HEK293 (cell line): ENCODE measurements at regions not wholly inside any gene's neighbourhood (a gene's known extent, or its start where the extent isn't known, plus 50 kb on each side); places are given as distances from the start of the nearest gene placed in this dataset.

Experiments
- CTCF ChIA-PET: fragments of 350-600 bp; formaldehyde crosslinking; extraction: SDS; loops from one replicate; lab custom pipeline; 2021; ENCODE audit warnings: antibody characterized with exemption; lab: Yijun Ruan, JAX
- POLR2A ChIA-PET: fragments of 300-600 bp; formaldehyde crosslinking; extraction: SDS; loops from one replicate; lab custom pipeline; 2020; ENCODE audit warnings: antibody characterized with exemption, inconsistent platforms; lab: Yijun Ruan, JAX
- H3K27ac ChIP-seq: fragments of 200-500 bp; sonication (Bioruptor generic); 2 replicates; pipeline ENCODE4 v1.5.1; 2014; ENCODE audit warnings: low read depth, low read length, control low read depth, inconsistent platforms; ENCODE audit errors: extremely low read depth
- H3K36me3 ChIP-seq, 2 experiments: fragments of 200-500 bp in 1 of 2; sonication (Bioruptor generic) in 1 of 2; 1 replicate in 1 of 2; 2 replicates in 1 of 2; pipeline ENCODE4 v1.5.1; 2014 to 2017; ENCODE audit warnings: inconsistent platforms in 2 of 2, low read length in 2 of 2; ENCODE audit not compliant: control insufficient read depth in 2 of 2, insufficient read depth in 1 of 2
- H3K4me1 ChIP-seq: fragments of 200-500 bp; sonication (Bioruptor generic); 2 replicates; pipeline ENCODE4 v1.5.1; 2014; ENCODE audit warnings: mild to moderate bottlenecking, low read length, inconsistent platforms; ENCODE audit not compliant: control insufficient read depth, insufficient read depth
- H3K4me3 ChIP-seq: 2 replicates; pipeline ENCODE4 v1.5.1; 2011; ENCODE audit warnings: low read depth, mild to moderate bottlenecking, control low read depth, low read length, moderate library complexity
- H3K9me3 ChIP-seq: fragments of 200-500 bp; sonication (Bioruptor generic); 2 replicates; pipeline ENCODE4 v1.5.1; 2014; ENCODE audit warnings: low read depth, low read length, inconsistent platforms; ENCODE audit not compliant: control insufficient read depth, insufficient read depth
- HIC1 ChIP-seq: fragments of 450-650 bp; formaldehyde crosslinking; IDR thresholded peaks from 2 replicates; pipeline ENCODE4 v1.5.1; 2016; ENCODE audit warnings: missing biosample characterization, missing genetic modification characterization
- INSM2 ChIP-seq: fragments of 450-650 bp; formaldehyde crosslinking; IDR thresholded peaks from 2 replicates; pipeline ENCODE4 v1.5.1; 2016; ENCODE audit warnings: missing biosample characterization, missing genetic modification characterization
- KLF16 ChIP-seq: fragments of 450-650 bp; formaldehyde crosslinking; IDR thresholded peaks from 2 replicates; pipeline ENCODE4 v1.5.1; 2017; ENCODE audit warnings: missing biosample characterization, missing genetic modification characterization
- SCRT2 ChIP-seq: fragments of 450-650 bp; formaldehyde crosslinking; IDR thresholded peaks from 2 replicates; pipeline ENCODE4 v1.5.1; 2016; ENCODE audit warnings: missing biosample characterization, missing genetic modification characterization
- TSHZ1 ChIP-seq: fragments of 450-650 bp; formaldehyde crosslinking; IDR thresholded peaks from 2 replicates; pipeline ENCODE4 v1.5.1; 2016; ENCODE audit warnings: missing biosample characterization, missing genetic modification characterization, borderline replicate concordance
- ZNF175 ChIP-seq: fragments of 450-650 bp; formaldehyde crosslinking; IDR thresholded peaks from 2 replicates; pipeline ENCODE4 v1.5.1; 2016; ENCODE audit warnings: missing biosample characterization, missing genetic modification characterization
- ZNF202 ChIP-seq: fragments of 450-650 bp; formaldehyde crosslinking; IDR thresholded peaks from 2 replicates; pipeline ENCODE4 v1.5.1; 2016; ENCODE audit warnings: missing biosample characterization, missing genetic modification characterization, borderline replicate concordance
- ZNF324 ChIP-seq: fragments of 450-650 bp; formaldehyde crosslinking; IDR thresholded peaks from 2 replicates; pipeline ENCODE4 v1.5.1; 2016; ENCODE audit warnings: missing biosample characterization, missing genetic modification characterization
- ZNF529 ChIP-seq: fragments of 450-650 bp; formaldehyde crosslinking; IDR thresholded peaks from 2 replicates; pipeline ENCODE4 v1.5.1; 2017; ENCODE audit warnings: missing genetic modification characterization, missing biosample characterization; ENCODE audit not compliant: insufficient replicate concordance
- ZNF639 ChIP-seq: fragments of 450-650 bp; formaldehyde crosslinking; IDR thresholded peaks from 2 replicates; pipeline ENCODE4 v1.5.1; 2016; ENCODE audit warnings: missing biosample characterization, missing genetic modification characterization
- ZNF654 ChIP-seq: fragments of 450-650 bp; formaldehyde crosslinking; IDR thresholded peaks from 2 replicates; pipeline ENCODE4 v1.5.1; 2016; ENCODE audit warnings: low read depth, missing biosample characterization, missing genetic modification characterization
- ZNF837 ChIP-seq: fragments of 450-650 bp; formaldehyde crosslinking; IDR thresholded peaks from 2 replicates; pipeline ENCODE4 v1.5.1; 2016; ENCODE audit warnings: missing biosample characterization, missing genetic modification characterization

GRCh38 chr2:3007135-3007534 lies 370.5 kb downstream of the EIPR1 start:
- POLR2A ChIA-PET, result no interaction called here
- Histone ChIP-seq H3K36me3 (no peaks in the 10 kb centered on the region), H3K9me3 (no peaks in the 10 kb centered on the region), H3K27ac (no peak overlapping the region), H3K4me3 (no peak overlapping the region), H3K4me1 (no peaks in the 10 kb centered on the region)
- TF ChIP-seq SCRT2 (tag by site-specific recombination), result no peak
- no peak for TF ChIP-seq INSM2 (tag by site-specific recombination)
- CTCF ChIA-PET, result no interaction called here

GRCh38 chr2:3005859-3006501 lies 371.6 kb downstream of the EIPR1 start:
- Histone ChIP-seq H3K4me1 (no peaks in the 10 kb centered on the region), H3K27ac (no peak overlapping the region), H3K4me3 (no peak overlapping the region), H3K36me3 (no peaks in the 10 kb centered on the region)
- TF ChIP-seq HIC1 (tag by site-specific recombination) (no peak), ZNF324 (tag by site-specific recombination) (no peak), ZNF639 (tag by site-specific recombination) (no peak), TSHZ1 (no peak), KLF16 (tag by site-specific recombination) (no peak), ZNF175 (tag by site-specific recombination) (no peak), ZNF202 (tag by site-specific recombination) (no peak)
- TF ChIP-seq, all 188 proteins: peak for 0
- ChIA-PET CTCF (no interaction called here), POLR2A (no interaction called here)
- no peaks in the 10 kb centered on the region for H3K9me3 ChIP-seq

GRCh38 chr2:3001615-3002560 lies 375.7 kb downstream of the EIPR1 start:
- no peaks in the 10 kb centered on the region for H3K9me3 ChIP-seq
- H3K27ac ChIP-seq, result no peak overlapping the region
- no peaks in the 10 kb centered on the region for H3K4me1 ChIP-seq
- TF ChIP-seq ZNF654 (tag by site-specific recombination) (peak; percentile 42), ZNF837 (tag by site-specific recombination) (no peak), ZNF529 (tag by site-specific recombination) (no peak)
- no peak overlapping the region for H3K4me3 ChIP-seq
- CTCF ChIA-PET, result interaction anchor here (0.7 kb wide), 3 partner anchors 10 to 460 kb away, joined by 3 to 5 read pairs (median 5); no protein-coding TSS in a partner anchor
- POLR2A ChIA-PET, result no interaction called here
- H3K36me3 ChIP-seq, result no peaks in the 10 kb centered on the region
